HS-5 (cell line): ENCODE measurements at regions not wholly inside any gene's neighbourhood (a gene's known extent, or its start where the extent isn't known, plus 50 kb on each side); places are given as distances from the start of the nearest gene placed in this dataset.
"Not testable (repeated sequence)": the region's sequence is repeated elsewhere in the genome, so short reads cannot be mapped to it uniquely, and the experiment has no call there.

ENCODE experiments used
- DNase-seq: peaks from one replicate; pipeline ENCODE4 v3.0.0-alpha.2; 2012; ENCODE audit warnings: low read depth

DNA sequence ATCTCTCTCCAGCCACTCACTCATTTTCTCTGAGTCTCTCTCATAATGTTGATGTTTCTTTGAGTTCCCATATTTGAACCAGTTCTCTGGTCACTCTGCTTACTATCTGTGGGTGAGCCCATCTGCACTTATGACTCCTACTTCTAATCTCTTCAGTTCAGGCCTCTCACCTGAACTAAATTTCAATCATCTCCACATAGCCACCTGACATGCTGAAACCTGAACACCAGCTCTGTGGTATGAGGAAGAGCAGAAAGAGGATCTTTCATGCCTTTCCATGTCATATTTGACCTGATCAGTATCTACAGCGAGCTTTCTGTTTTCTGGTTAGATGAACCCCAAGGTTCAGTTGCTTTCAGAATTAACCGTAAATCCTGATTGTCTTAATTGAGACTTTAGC, 122.2 kb upstream of the ESX1 start:
- DNase-seq = no peak

DNA sequence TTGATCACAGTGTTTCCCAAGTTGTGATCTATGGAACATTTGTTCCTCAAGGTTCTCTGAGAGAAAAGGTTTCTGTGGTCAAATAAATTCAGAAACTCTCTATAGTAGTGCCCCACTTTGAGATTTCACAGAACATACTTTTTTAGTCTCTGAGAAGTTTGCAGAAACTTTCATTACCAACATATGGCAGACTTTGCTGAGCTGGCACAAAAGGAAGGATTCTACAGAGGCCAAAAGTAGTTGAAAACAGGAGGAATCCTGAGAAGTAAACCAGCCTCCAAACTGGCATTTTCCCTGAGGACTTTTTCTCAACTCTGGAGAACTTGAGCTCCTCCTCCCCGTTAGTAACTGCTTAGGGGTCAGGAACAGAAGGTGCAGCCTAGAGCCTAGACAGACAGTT, 117.8 kb upstream of the ESX1 start:
- DNase-seq = no peak

DNA sequence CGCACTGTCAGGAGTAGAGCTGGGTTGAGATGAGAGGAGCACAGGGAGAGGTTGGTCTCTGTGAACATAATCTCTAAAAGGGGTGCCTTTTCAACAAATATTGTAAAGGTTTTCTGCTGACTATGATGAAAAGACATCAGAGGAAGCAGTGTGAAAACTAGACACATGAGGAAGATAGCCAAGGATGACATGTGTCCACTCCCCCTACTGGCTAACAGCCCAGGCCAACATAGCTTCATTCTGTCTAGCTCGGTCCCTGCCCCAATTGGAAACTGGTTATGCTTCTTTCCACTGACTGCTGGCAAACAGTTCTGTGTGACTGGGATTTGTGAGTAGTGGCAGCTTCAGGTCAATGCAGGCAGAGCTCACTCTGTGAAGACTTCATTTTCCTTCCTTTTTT, 115.4 kb upstream of the ESX1 start:
- no peak for DNase-seq

DNA sequence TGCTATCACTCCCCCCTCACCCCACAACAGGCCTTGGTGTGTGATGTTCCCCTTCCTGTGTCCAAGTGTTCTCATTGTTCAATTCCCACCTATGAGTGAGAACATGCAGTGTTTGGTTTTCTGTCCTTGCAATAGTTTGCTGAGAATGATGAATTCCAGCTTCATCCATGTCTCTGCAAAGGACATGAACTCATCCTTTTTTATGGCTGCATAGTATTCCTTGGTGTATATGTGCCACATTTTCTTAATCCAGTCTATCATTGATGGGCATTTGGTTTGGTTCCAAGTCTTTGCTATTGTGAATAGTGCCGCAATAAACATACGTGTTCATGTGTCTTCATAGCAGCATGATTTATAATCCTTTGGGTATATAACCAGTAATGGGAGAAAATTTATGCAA, 106.0 kb upstream of the ESX1 start:
- DNase-seq = not testable (repeated sequence)

DNA sequence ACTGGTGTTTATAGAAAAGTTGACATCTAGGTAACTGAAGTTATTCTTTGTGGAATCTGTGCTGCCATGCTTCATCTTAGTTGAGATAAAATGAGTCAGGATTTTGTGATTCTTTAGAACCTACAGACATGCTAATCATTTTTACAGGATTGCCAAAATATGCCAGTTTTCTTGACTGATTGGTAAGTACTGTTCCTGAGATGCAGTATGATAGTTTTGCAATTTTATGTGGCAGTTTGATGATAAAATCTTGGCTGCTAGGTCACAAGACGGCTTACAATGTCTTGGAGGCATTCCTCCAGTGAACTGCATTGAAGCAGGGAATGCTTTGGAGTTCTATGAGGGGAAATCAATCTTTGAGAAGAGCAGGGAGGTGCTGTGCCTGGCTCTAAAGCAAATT, 104.4 kb upstream of the ESX1 start:
- no peak for DNase-seq

DNA sequence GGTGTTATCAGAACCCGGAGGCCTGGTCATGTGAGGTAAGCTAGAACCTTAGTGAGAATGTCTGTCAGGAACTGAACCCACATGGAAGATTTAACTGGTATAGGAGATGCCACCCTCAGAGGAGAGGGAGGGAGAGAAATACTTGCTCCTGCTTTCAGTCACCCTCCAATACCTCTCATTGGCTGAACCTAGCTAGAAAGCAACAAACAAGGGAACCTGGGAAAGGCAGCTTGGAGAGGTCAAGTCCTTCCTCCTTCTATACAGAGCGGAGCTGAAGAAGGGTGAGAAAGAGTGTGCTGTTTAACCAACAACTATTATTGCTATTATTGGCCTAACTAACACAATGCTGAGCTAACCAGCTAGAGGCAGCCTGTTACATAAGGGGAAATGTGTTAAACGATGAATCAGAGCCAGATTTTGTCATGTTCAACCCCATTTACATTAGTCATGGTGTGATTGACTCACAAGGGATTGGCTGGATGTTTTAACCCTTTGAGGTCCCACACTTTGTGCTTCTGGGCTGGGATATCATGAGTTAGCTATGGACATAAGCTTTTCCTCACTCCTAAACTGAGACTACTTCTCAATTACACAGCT, 96.5 kb upstream of the ESX1 start:
- peak; percentile 73 for DNase-seq

DNA sequence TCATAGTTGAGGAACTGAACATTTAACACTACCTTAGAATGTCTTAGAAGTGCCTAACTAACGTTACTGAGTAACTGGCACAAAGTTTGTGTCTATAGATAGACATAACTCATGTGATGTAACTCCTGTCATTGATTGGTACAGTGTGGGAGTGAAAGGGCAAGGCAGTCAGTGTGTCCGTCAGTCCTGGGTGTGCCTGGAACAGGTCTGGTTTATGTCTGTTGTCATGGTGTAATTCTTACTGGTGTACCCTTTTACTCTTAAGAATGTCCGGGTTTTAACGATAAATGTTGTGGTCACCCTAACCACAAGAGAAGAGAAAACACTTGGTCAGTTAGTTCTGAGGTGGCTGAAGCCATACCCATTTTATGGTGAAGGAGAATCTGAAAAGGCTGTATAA, 93.1 kb upstream of the ESX1 start:
- no peak for DNase-seq

DNA sequence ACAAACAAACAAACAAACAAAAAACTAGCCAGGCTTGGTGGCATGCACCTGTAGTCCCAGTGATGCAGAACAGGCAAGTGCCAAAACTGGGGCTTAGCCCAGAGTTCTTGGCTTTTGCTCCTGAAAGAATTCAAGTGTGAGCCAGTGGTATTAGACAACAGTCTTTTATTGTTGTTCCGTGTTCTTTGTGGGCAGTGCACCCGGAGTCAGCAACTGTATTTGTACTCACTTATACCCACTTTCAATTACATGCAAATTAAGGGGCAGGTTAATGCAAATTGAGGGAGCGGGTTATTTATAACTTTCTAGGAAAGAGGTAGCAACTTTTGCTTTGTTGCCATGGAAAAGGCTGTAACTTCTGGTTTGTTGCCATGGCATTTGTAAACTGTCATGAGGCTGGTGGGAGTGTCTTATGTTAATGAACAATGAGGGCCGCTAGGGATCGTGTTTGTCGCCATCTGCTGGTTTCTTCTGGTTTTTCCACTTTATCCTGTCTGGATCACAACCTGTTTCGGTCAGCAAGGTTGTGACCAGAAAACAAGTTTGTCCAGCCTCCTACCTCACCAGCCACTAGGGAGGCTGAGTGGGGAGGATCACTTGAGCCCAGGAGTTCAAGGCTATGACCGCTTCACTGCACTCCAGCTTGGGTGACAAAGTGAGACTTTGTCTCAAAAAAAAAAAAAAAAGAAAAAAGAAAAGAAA, 88.8 kb upstream of the ESX1 start:
- DNase-seq = no peak

DNA sequence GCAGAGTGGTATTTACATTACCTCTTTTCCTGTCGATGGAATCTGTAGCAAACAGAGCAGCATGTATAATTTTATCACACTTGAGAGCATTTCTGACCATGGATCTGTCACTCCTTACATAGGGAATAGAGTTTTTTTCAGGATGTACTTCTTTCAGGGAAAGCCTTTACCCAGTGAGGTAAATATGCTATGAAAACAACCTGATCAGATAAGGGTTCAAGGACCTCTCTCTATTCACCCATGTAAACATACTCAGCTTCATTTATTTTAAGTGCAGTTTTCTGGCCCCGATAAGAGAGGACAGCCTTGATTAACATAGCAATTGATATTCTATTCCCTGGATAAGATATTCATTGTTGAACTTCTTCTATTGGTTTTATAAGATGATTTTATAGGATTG, 87.3 kb upstream of the ESX1 start:
- no peak for DNase-seq

DNA sequence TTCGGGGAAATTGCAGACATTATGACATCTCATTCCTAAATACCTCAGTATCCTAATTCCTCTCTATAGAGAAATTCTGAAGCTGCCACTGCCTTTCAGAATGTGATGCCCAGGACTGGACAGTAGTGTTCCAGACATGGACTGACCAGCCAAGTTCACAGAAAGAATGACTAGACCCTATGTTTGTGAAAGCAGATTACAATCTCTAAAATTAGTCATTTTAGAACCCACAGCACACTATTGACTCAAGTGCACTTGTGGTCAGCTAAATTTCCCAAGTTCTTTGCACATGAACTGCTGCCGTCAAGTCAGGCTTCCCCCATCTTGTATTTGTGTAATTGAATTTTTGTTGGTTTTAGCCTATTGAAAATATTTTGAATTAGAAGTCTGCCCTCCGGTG, 81.0 kb upstream of the ESX1 start:
- DNase-seq = no peak

DNA sequence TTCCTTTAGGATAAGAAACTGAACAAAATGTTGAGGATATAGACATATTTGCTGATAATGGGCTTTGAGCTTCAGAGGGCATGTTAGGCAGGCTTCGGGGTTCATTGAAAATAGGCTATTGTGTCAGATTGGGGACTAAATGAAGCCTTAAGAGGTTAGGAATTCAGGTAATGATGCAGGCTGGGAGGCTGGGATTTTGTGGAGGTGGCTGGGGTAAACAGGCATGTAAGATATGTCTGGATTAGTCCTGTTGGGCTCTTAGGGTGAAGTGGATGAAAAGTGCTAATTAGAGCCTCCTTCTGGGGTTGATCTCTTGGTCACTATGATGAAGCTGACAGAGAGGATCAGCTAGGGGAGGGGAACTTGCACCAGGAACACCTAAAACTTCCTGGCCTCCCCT, 80.2 kb upstream of the ESX1 start:
- no peak for DNase-seq

DNA sequence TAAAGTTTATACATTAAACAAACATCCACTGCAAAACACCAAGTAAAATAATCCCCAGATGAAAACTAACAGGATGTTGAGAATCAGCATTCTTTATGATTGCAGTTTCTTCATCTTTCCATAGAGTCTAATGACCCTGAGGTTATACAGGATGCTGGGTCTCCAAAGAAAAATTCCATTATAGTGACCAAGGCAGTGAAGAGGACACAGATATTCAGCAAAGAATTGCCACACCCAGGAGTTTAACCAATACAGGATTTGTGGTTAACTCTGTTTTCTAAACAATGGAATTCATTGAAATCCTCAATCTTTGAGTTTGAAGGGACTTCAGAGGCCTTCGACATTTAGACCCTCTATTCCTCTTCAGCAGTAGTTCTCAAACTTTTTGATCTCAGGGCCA, 76.2 kb upstream of the ESX1 start:
- peak; percentile 61 for DNase-seq

DNA sequence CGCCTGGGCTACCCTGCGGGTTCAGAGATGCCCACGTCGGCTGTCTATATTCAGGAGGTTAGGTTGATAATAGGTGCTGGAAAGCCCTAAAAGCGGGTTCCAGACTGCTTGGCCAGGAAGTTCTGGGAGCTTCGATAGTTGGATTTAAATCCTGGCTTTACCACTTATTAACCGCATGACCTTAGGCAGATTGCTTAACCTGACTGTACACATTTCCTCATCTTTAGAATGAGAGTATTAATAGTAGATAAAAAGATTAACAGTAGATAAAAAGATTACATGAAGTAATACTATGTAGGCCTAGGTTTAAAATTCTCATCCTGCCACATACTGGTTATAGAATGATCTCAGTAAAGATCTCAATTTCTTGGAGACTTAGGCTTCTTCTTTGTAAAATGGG, 75.0 kb upstream of the ESX1 start:
- no peak for DNase-seq

DNA sequence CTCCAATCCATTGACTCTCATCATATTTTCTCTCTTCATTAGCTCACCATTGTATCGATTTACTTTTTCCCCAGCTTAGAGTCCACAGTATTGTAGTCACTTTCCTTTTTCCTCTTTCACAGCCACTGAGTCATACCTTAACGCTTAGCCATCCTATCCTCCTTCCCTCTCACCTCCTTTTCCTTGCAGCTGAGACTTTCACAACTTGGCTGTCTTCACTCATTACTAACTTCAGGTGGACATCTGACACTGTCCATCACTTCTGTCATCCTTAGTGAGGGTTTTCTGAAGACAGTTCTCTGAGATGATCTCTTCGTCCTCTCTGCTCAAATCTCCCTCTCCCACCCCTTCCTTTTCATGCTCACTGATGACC, 70.5 kb upstream of the ESX1 start:
- no peak for DNase-seq

DNA sequence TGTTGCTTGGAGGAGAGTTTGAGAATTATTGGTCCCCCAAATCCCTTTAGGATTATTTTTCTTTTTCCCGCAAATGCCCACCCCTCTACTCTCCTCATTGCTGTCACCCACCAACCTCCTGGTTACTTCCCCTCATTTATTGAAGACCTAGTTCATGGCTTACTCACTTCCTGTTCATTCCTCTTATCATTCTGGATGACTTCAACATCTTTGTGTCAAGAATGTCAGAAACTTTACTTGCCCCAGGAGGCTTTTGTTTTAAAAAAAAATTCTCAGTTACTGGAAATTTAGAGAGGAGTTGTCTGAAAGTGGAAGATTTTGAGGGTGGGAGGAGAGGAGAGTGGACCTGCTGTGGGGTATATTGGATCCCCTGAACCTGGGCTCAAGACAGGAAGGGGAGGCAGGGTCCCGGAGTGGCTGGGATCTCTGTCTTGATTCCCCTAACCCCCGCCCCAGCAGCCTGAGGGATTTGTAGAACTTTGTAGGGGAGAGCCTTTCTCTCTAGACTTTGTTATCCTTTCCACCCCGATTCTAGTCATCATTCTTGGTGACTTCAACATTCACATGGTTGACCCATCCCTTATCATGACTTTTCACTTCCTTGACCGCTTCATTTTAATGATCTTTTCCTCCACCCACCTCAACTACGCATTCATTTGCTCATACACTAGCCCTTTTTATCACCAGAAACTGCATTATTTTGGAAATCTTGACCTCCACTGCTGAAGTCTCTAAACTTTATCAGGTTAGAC, 69.9 kb upstream of the ESX1 start:
- DNase-seq = no peak

DNA sequence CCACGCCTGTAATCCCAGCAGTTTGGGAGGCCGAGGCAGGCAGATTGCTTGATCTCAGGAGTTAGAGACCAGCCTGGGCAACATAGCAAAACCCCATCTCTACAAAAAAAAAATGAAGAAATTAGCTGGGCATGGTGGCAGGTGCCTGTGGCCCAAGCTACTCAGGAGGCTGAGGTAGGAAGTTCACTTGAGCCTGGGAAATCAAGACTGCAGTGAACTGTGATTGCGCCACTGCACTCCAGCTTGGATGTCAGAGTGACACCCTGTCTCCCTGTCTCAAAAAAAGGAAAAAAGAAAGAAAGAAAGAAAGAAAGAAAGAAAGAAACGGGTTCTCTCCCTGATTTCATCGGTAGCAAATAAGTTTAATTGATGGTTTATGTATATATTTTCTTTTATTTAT, 64.6 kb upstream of the ESX1 start:
- DNase-seq = no peak

DNA sequence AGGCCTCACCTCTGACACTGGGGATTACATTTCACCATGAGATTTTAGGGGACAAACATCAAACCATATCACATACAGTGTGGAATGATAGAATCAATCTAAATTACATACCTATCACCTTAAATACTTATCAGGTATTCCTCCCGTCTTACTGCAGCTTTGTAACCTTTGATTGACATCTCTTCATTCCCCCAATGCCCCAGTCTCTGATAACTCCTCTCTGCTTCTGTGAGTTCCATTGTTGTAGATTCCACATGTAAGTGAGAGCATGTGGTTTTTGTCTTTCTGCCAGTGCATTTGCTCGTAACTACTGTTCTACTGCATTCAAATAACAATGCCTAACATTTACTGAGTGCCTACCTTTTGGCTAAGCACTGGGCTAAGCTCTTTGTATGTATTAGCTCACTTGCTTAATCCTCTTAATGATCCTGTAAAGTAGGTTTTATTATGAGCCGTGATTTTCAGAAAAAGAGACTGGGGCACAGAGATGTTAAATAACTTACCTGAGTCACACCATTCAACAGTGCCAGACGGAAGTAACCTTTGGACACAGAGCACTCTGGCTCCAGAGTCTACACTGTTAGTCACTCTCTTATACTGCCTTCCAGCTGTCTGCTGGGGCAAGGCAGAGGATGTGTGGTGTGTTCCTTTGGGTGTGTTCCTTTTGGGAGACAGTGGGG, 63.7 kb upstream of the ESX1 start:
- DNase-seq = no peak

DNA sequence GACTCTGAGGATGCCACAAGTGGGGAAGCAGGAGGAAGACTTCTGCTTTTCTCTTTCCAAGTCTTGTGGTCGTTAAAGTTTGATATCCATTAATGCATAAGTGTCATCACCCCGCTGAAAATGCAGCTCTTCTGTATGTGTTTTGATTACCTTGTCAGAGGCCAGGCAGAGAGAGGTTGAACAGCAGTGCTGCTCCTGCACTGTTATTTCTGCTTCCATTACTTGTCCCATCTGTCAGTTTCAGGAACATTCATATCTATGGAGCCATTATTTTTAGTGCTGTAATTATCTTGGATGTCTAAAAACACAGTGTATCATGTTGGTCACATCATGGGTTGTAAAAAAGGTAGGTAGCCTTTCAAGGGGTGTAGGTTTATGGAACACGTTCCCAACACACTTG, 62.0 kb upstream of the ESX1 start:
- no peak for DNase-seq

DNA sequence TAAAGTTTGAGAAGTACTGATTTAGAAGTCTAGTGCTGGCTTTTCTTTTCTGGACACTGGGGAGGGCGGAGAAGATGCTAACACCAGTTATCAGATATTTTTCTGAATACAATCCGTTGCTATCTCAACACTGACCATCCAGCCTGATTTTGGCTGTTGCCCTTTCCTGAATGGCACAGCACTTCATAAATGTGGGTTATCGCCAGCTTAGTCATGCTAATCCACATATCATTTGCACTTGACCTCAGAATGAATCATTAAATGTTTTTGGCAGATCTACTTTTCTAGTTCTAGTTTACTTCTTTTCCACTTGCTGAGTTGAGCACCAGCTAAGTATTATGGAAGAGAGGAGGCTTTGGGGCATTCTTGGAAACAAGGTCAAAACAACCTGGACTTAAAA, 60.8 kb upstream of the ESX1 start:
- peak; percentile 53 for DNase-seq

DNA sequence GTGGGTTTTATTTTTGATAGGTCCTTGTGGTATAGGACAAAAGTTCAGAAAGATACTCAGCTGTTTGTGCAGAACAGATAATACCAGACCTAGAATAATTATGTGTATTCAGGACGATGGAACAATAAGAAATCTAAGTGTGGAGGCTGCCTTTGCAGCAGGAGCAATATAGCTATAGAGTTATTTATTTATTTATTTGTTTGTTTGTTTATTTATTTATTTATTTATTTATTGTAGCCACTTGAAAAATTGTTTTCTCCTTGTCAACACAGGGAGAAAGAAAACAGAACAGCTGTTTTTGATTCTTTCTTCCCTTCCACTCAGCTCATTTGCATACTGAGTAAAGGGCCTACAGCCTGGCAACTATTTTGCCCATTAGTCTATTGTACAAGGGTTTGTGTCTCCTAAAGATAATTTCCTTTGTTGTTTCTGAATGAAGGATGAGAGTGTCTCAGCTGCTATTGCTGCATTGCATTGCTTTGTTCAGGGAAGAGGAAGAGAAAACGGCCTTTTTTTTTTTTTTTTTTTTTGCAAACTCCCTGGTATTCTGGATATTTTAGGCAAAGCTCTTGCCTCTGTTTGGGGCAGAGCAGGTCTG, 56.0 kb upstream of the ESX1 start:
- no peak for DNase-seq

DNA sequence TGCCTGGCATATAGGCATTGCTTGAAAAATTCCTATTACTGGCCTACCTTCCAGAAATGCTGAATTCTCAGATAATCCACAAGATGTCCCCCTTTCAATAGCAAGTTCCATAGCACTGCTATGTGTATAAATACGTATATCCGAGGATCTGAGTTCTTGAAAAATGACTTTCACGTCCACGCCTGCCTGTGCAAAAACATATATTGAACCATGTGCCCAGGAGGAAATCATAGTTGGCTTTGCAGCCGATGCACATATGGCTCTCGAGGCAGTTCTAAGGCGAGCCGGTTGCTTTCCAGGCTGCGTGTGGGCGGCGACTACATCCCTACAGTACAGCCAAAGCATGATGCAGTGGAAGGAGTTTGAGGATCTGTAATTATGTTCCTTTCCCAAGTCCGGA, 55.4 kb upstream of the ESX1 start:
- no peak for DNase-seq

DNA sequence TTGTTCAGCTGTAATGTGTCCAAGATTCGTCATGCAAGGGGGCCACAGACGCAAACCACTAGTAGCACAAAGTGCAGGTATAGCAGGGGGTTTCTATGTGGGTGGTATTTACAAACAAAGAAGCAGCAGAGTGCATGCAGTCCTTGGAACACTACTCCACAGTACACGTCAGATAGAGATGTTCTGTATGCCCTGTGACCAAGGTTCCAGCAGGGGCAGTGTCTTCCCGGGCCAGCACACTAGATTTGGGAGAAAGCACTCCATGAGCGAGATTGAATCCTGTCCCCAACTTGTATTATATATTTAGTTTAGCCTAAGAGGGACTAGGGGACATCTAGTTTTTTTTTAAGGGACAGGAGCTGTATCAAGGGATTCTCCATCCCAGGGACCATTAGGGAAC, 54.4 kb upstream of the ESX1 start:
- no peak for DNase-seq

DNA sequence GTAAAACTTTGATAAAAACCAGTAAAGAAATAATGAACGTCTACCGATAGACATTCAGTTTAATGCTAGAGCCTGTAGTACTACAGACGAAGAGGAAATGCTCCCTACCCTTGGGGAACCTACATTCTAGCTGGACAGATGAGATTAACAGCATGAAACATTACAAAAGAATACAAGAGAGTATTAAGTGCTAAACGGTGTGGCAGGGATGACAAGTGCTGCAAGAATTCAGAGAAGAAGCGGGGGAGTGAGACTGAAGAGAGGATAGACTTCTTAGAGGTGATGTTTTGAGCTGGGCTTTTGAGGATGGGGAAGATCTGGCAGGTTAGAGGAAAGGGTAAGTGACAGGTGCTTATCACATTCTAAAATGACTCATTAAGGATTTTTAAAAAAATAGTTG, 52.6 kb upstream of the ESX1 start:
- no peak for DNase-seq
